AG04450 (cell line): ENCODE measurements at regions not wholly inside any gene's neighbourhood (a gene's known extent, or its start where the extent isn't known, plus 50 kb on each side); places are given as distances from the start of the nearest gene placed in this dataset.

ENCODE experiments used
- CTCF ChIA-PET: fragments of 300-600, 350-600 bp; formaldehyde crosslinking; extraction: SDS; loops from one replicate; lab custom pipeline; 2022; ENCODE audit warnings: antibody characterized with exemption, inconsistent platforms; lab: Charles Lee
- POLR2A ChIA-PET: fragments of 350-600 bp; formaldehyde crosslinking; extraction: SDS; loops from one replicate; lab custom pipeline; 2021; ENCODE audit warnings: antibody characterized with exemption, inconsistent platforms; lab: Yijun Ruan, JAX
- DNase-seq: peaks from one replicate; pipeline ENCODE4 v3.0.0-alpha.2; 2011; ENCODE audit warnings: low read depth, low spot score
- H3K27ac ChIP-seq: one replicate; pipeline ENCODE4 v1.5.1; 2012; ENCODE audit warnings: low read depth, low read length, control low read depth
- H3K27me3 ChIP-seq: one replicate; pipeline ENCODE4 v1.6.0; 2012; ENCODE audit warnings: low read length; ENCODE audit not compliant: control insufficient read depth, insufficient read depth
- H3K4me3 ChIP-seq: 2 replicates; pipeline ENCODE4 v1.5.1; 2011; ENCODE audit warnings: mild to moderate bottlenecking, low read depth, low read length, control low read depth
- H3K9me3 ChIP-seq: 2 replicates; pipeline ENCODE4 v1.5.1; 2012; ENCODE audit warnings: low read length; ENCODE audit not compliant: control insufficient read depth, insufficient read depth
- CTCF ChIP-seq: IDR thresholded peaks from 2 replicates; pipeline ENCODE4 v1.5.1; 2011; ENCODE audit warnings: low read depth, low read length, control low read depth, inconsistent platforms

DNA sequence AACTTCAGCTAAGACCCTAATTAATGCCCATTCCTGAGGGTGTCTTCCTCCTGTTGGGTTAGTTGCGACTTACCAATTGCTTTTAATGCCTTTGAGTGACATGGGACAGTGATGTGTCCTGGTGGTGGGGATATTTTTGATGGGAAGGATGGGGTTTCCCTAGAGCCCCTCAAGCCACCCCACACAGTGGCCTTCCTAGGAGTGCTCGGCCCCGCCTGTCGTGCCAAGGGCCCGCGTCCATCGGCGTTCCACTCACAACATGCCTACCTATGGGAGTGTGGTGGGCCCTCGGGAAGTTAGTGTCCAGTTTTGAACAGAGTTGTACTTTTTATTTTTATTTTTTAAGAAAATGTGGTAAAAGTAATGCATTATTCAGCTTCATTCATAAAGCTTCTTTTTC is 50.1 kb upstream of the TSPAN2 start:
- ChIA-PET POLR2A (no interaction called here), CTCF (interaction anchor here (0.5 to 10.0 kb wide), 29 partner anchors 20 to 792 kb away, joined by 3 to 338 read pairs (median 3); partner anchors contain the start of gene NGF)
- TF ChIP-seq CTCF: no peak
- no peak for DNase-seq
- no peaks in the 10 kb centered on the region for H3K9me3 ChIP-seq
- no peak overlapping the region for H3K27ac ChIP-seq
- H3K27me3 ChIP-seq: no peaks in the 10 kb centered on the region
- H3K4me3 ChIP-seq: no peak overlapping the region
